Cardiac fibroblast (primary cell): ENCODE measurements at regions not wholly inside any gene's neighbourhood (a gene's known extent, or its start where the extent isn't known, plus 50 kb on each side); places are given as distances from the start of the nearest gene placed in this dataset.

Experiments used
- DNase-seq, 2 donors: peaks; one replicate each; pipeline versions ENCODE4 v3.0.0 to v3.0.0-alpha.2; 2010; ENCODE audit warnings: low read depth in 2 of 2
- H3K4me3 ChIP-seq, 2 donors: replicated peaks in 1 of 2; 1 replicate in 1 of 2; 2 replicates in 1 of 2; pipeline ENCODE4 v1.5.1; 2011; ENCODE audit warnings: low read depth in 2 of 2, low read length in 2 of 2, mild to moderate bottlenecking in 2 of 2, moderate library complexity in 1 of 2
- TF ChIP-seq, protein P1 (sequence below): IDR thresholded peaks from one replicate; pipeline ENCODE4 v1.5.1; 2011; ENCODE audit warnings: low read depth, mild to moderate bottlenecking, low read length, inconsistent platforms

DNA sequence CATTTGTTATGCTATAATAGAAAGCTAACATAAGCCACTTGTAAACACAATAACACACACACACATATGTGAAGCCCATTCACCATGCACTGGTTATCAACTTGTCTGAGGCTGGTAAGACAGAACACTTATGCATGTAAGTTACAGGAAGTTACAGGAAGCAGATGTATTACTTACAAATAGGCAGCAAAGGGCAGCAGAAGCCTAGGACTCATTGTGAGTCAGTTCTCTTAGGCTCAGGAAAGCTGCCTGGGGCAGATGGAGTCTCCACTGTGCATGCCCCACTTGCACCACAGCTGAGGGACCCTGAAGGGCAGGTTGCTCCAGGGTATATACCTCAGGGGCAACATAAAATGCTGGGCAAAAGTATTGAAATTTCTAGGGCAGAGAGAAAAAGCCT is 748.8 kb upstream of the CCDC54 start:
- H3K4me3 ChIP-seq, result no peak overlapping the region
- TF ChIP-seq, protein P1, sequence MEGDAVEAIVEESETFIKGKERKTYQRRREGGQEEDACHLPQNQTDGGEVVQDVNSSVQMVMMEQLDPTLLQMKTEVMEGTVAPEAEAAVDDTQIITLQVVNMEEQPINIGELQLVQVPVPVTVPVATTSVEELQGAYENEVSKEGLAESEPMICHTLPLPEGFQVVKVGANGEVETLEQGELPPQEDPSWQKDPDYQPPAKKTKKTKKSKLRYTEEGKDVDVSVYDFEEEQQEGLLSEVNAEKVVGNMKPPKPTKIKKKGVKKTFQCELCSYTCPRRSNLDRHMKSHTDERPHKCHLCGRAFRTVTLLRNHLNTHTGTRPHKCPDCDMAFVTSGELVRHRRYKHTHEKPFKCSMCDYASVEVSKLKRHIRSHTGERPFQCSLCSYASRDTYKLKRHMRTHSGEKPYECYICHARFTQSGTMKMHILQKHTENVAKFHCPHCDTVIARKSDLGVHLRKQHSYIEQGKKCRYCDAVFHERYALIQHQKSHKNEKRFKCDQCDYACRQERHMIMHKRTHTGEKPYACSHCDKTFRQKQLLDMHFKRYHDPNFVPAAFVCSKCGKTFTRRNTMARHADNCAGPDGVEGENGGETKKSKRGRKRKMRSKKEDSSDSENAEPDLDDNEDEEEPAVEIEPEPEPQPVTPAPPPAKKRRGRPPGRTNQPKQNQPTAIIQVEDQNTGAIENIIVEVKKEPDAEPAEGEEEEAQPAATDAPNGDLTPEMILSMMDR, result no peak
- DNase-seq, result peak; percentile 72 to 75

DNA sequence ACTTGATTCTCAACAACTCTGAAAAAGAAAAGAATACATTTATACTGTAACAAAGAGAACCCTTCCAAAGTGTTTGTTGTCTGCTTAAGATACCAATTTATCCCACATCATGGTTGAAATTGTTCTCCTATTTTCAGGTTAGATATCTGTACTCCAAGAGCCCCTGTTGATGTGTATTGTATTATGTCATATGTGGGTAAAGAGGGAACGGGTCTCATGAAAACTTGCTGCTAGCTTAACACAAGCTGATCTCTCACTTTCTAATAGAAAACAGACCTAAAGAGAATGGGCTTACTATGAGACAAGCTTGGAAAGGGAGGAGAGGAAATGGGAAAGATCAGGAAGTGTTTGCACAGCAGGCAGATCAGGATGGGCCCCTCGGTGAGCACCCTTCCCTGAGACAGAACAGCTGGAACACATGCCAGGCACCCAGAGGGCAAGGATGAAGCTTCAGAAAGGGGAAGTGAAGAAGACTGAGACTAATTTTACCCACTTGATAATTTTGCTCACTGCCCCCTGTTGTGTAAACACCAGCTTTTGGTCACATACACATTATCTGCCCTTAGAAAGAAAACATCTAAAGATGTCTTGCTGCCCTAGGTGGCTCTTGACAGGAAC is 747.9 kb upstream of the CCDC54 start:
- DNase-seq, result no peak
- TF ChIP-seq, protein P1, result no peak
- H3K4me3 ChIP-seq, result no peak overlapping the region

DNA sequence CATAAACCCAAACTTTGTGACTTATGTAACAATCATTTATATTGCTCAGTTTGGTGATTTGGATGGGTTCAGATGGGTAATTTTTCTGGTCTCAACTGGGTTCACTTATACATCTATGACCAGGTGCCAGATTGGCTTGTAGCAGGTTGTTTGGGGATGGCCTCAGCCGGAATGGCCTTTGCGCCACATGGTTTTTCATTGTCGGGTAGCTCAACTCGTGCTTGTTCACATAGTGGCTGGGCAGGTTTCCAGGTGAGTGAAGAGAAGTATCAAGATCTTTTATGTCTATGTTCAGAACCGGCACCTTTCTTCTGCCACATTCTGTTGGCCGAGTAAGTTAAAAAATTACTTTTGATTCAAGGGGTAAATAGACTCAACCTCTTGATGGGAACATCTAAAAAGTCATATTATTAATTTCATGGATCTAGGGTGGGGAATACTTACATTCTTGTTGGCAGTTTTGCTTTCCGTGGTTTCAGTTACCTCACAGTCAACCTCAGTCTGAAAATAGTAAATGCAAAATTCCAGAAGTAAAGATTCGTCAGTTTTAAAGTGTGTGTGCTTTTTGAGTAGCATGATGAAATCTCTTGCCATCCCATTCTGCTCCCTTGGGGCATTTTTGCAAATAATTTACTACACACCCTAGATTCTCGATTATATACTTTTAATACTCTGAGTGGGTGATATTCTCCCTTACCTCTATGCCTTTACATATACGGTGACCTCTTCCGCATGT is 745.7 kb upstream of the CCDC54 start:
- TF ChIP-seq, protein P1, result no peak
- no peak for DNase-seq
- H3K4me3 ChIP-seq, result no peak overlapping the region

DNA sequence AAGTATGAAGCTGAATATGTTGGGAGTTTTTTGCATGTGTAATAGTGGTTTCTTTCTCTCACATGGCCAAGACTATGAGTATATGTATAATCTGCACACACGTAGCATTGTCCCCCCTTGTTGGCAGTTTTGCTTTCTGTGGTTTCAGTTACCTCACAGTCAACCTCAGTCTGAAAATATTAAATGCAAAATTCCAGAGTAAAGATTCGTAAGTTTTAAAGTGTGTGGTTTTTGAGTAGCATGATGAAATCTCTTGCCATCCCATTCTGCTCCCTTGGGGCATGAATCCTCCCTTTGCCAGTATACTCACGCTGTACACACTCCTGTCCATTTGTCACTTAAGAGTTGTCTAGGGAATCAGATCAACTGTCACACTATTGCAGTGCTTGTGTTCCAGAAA is 742.0 kb upstream of the CCDC54 start:
- DNase-seq, result peak; percentile 46 to 91

DNA sequence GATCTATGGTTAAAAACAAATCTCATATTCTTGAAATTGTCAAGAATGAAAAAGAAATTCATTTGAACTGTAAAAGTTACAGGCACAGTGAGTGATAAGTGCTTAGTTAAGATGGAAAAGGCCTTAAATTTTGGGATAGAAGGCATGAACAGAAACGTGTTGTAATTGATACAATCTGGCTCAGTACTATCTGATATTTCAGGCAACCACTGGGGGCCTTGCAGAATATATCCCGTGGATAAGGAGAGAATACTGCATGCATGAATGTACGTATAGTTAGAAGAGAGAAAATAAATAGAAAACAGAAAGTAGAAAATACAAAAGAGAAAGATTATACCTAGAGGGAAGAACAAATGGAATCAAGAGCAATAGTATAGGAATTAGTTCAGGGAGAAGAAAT is 741.4 kb upstream of the CCDC54 start:
- H3K4me3 ChIP-seq, result no peak overlapping the region
- DNase-seq, result no peak
- TF ChIP-seq, protein P1, result no peak

More for the DNA sequence above, 742.0 kb upstream of the CCDC54 start:
- no peak overlapping the region for H3K4me3 ChIP-seq
- TF ChIP-seq, protein P1, result no peak

DNA sequence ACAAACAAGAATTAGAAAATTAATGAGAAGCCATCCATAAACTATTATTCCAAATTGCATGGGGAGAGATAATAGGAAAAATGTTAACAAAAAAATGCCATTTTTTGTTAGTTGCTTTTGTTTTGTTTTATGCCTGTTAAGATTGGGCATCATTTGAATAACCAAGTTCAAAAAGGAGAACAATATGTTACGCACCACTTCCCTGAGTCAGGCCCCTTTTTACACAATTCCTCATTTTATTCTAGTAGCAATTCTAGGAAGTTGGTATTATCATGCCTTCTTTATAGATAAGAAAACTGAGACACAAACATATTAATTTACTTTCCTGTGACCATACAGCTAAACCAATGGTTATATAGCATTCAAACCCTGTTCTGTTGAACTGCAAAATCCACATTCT is 736.9 kb upstream of the CCDC54 start:
- no peak overlapping the region for H3K4me3 ChIP-seq
- no peak for DNase-seq
- TF ChIP-seq, protein P1, result no peak

DNA sequence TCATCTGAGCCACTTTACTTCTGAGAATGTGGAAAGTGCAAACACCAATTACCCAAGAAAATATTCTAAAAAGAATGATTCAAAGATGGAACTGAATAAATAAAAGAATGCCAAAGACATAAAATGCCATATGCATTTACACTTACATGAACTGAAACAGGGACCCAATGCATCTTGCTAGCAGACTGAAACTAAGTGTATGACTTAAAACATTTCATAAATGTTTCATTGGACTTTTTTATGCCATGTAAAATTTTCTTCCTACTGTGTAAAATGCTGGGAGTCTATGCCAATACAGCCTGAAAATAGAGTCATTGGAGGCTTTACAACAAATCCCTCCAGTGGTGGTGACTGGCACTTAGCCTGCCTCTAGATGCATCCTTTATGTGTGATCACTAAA is 735.1 kb upstream of the CCDC54 start:
- TF ChIP-seq, protein P1, result no peak
- no peak overlapping the region for H3K4me3 ChIP-seq
- no peak for DNase-seq
